Posterior cingulate gyrus (tissue), 11 donors: ENCODE measurements at regions not wholly inside any gene's neighbourhood (a gene's known extent, or its start where the extent isn't known, plus 50 kb on each side); places are given as distances from the start of the nearest gene placed in this dataset.
"Not testable (repeated sequence)": the region's sequence is repeated elsewhere in the genome, so short reads cannot be mapped to it uniquely, and the experiment has no call there.

Source experiments
- DNase-seq, 10 donors: peaks; one replicate each; pipeline versions ENCODE4 v3.0.0 to v3.0.0-alpha.2; 2020 to 2021; ENCODE audit warnings: mixed read lengths in 3 of 10
- intact Hi-C: fragments of 100-400 bp; cut with DNase I; formaldehyde crosslinking; loops from one replicate; pipeline ENCODE4 v1.15.1; 2023

- DNase-seq, intact Hi-C loops: not testable (repeated sequence)
Observed at GRCh38 chr2:111489460-111489859, 368.7 kb downstream of the BCL2L11 start.

GRCh38 chr2:111491181-111491580 is 370.5 kb downstream of the BCL2L11 start:
- DNase-seq, intact Hi-C loops: not testable (repeated sequence)

- intact Hi-C loops, result not testable (repeated sequence)
Observed at GRCh38 chr2:111491614-111492013, 370.9 kb downstream of the BCL2L11 start.

DNA sequence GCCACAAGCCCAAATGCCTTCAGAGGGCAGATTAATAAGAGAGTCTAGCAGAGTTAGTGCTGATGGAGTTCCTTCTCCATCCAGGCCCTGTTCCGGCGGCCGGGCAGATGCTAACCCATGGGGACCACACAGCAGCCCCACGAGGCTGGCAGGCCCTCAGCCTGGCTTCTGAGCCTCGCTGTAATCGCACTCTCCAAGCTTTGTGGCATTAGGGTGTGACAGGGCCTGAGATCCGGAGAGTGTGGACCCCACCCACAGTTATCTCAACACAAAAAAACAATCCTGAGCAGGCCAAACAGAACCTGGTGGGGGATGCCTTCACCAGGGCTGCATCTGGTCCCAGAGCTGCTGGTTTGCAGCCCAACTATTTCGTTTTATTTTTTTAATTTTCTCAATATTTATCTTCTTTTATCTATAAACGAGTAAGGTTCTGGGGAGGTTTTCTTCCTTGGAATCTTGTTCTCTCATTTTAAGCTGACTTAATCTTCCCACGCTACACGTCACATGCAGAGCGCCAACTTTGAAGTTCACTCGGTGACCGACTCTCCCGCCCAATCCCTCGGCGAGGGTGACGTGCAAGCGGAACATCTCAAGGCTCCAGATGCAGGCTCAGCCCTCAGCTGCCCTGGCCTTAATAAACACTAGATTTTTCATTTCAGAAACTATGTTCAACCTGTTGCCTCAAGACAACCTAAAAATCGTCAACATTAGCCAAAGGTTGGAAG is 372.4 kb downstream of the BCL2L11 start:
- DNase-seq, intact Hi-C loops: not testable (repeated sequence)

More at GRCh38 chr2:111491614-111492013, 370.9 kb downstream of the BCL2L11 start:
- not testable (repeated sequence) for DNase-seq

GRCh38 chr2:111493720-111494078 is 373.0 kb downstream of the BCL2L11 start:
- peak in 1 of 10 donors; percentile 33 for DNase-seq
- intact Hi-C loops, result not testable (repeated sequence)

DNA sequence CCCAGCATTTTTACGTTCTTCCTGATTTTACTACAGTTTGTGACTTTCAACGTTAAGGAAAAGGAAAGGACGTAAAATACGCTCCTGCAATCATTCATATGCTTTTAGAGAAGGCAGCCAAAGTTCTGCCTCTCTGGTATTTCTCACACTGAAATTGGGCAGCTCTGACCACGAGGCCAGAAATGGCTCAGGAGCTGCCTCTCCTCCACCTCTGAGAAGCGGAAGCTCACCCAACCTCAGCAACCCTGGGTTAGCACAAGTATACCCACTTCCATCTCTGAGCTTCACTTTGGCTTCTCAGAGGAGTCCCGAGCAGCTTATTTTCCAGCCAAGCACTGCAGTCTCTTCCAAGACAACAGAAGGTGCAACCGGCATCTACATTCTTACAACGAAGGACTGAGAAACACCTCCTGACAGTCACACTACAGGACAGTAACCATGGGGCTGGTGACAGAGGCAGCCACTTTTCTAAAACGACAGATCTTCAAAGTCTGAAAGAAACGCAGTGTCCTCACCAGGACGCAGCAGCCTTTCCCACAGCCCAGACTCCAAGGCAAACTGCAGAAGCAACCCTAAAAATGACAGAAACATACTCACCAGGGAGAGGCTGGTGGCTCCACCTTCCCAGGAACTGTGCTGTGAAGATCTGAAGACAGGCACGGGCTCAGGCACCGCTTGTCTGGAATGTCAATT is 373.7 kb downstream of the BCL2L11 start:
- DNase-seq, intact Hi-C loops: not testable (repeated sequence)

- DNase-seq, intact Hi-C loops: not testable (repeated sequence)
Observed at GRCh38 chr2:111494981-111495315, 374.2 kb downstream of the BCL2L11 start.

DNA sequence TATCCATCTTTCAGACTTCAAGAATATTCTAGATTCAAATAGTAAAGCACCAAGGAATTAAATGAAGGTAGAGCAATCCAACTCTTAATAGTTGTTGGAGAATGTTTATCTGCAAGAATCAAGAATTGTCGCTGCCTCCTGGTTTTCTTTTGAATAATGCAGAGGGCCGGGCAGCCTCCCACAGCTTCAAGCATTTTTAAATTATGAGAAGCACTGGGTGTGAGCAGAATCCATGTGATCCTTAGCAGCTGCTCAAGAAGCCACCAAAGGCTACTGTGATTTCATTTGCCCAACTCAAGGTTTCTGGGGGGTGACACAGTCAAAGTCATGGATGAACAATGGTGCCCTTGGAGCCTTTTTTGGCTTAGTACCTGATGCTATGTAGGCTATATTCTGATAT is 374.9 kb downstream of the BCL2L11 start:
- DNase-seq, result peak in 1 of 10 donors; percentile 35

DNA sequence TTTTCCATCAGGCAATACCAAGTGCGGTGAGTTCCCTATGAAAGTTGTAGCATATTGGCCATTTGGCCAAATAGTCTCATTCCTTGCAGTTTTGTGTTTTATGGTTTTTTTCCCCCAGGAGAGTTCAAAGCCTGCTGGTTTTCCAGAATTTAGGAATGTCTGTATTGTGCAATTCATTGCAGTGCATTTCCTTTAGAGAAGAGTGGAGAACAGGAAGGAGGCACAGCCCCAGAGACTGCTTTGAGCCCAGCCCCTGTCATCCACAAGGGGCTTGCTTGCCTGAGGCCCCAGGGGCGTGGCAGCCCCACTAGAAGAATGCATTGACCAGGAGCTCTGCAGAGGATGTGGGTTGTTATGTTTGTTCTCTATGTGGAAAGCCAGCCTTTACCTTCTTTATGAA is 375.5 kb downstream of the BCL2L11 start:
- intact Hi-C loops, DNase-seq: not testable (repeated sequence)

More for the DNA sequence above, 374.9 kb downstream of the BCL2L11 start:
- intact Hi-C loops, result not testable (repeated sequence)

- DNase-seq, intact Hi-C loops: not testable (repeated sequence)
Observed at GRCh38 chr2:111496860-111497259, 376.1 kb downstream of the BCL2L11 start.

- intact Hi-C loops, DNase-seq: not testable (repeated sequence)
Observed at GRCh38 chr2:111497270-111497669, 376.6 kb downstream of the BCL2L11 start.

- intact Hi-C loops, DNase-seq: not testable (repeated sequence)
Observed at GRCh38 chr2:111500536-111501062, 379.9 kb downstream of the BCL2L11 start.

GRCh38 chr2:111503844-111504570 is 380.0 kb downstream of the ANAPC1 start:
- intact Hi-C loops, DNase-seq: not testable (repeated sequence)

GRCh38 chr2:111504571-111504942 is 379.4 kb downstream of the ANAPC1 start:
- intact Hi-C loops, DNase-seq: not testable (repeated sequence)

GRCh38 chr2:111505267-111505666 is 378.7 kb downstream of the ANAPC1 start:
- intact Hi-C loops, DNase-seq: not testable (repeated sequence)

DNA sequence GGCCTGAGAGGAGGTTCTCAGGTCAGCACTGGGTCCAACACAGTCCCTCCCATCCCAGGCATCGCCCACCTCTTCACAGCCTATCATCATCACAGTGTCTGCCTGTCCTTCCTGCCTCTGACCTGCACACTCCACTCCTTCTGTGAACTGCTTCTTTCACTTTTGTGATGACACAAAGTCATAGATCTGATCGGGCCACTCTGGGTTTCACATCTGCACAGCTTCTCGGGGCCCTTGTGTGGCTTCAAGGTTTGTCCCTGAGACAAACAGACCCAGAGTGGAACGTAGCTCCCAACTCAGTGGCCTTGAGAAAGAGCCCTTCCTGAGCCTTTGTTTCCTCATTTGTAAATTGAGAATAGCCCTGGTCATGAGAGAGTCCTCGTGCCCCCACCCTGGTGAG is 377.1 kb downstream of the ANAPC1 start:
- DNase-seq, intact Hi-C loops: not testable (repeated sequence)

GRCh38 chr2:111509225-111509869 is 374.6 kb downstream of the ANAPC1 start:
- DNase-seq, intact Hi-C loops: not testable (repeated sequence)

DNA sequence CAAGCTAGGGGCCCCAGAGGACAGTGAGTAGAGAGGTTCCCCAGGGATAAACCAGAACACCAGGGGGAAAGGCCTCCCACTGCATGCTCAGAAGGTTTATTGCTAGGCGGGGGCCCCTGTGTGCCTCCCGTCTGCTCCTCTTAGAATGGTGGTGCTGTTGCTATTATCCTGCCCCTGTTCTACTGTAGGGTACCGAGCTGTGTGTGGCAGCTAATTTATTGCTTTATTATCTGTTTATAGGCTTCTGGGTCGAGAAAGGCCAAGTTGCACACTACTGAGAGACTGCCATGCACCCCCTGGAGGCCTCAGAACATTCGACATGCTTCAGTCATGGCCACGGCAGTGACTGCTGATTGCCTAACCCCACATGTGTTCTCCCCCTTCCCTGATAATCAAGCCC is 373.6 kb downstream of the ANAPC1 start:
- DNase-seq, intact Hi-C loops: not testable (repeated sequence)

GRCh38 chr2:111511062-111511461 is 372.9 kb downstream of the ANAPC1 start:
- intact Hi-C loops, DNase-seq: not testable (repeated sequence)

- DNase-seq, intact Hi-C loops: not testable (repeated sequence)
Observed at GRCh38 chr2:111512378-111512777, 371.6 kb downstream of the ANAPC1 start.
